HG02973 (cell line): ENCODE measurements at regions not wholly inside any gene's neighbourhood (a gene's known extent, or its start where the extent isn't known, plus 50 kb on each side); places are given as distances from the start of the nearest gene placed in this dataset.

Source experiments
- ATAC-seq: cut with Tn5 transposase; IDR thresholded peaks from one replicate; pipeline ENCODE4 v1.9.1; 2021; ENCODE audit warnings: moderate library complexity; ENCODE audit not compliant: unreplicated experiment

DNA sequence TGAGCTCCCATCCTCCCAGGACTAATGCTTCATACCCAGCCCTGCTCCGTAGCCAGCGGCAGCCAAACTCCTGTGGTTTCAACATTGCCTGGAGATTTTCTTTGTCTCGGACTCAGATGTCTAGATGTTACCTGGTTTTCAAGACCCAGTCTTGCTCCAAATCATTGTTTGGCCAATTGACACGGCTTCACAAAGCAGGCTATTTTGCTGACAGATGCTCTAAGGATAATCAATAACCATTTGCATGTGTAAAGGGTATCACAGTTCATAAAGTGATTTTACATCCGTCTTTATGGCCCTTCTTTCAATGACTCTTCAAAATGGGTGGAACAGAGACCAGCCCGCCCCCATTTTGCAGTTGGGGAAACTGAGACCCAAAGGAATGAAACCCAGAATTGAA, 153.4 kb downstream of the SALL1 start:
- no peak for ATAC-seq

DNA sequence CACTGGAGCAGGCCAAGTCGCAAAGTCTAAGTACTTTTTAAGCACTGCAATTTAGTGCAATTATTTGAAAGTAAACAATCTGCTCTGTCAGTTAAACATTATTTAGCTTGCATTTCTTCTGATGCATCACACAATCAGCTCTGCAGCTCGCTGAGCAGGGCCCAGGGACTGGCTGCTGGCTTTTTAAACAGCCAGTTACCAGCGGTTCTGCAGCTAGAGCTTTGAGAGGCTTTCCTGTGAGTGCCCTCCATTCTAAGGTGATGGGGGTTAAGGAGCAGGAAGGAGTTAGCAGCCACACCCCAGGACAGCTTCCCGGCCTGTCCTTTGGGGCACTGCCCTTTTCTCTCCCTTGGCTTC, 154.3 kb downstream of the SALL1 start:
- no peak for ATAC-seq

DNA sequence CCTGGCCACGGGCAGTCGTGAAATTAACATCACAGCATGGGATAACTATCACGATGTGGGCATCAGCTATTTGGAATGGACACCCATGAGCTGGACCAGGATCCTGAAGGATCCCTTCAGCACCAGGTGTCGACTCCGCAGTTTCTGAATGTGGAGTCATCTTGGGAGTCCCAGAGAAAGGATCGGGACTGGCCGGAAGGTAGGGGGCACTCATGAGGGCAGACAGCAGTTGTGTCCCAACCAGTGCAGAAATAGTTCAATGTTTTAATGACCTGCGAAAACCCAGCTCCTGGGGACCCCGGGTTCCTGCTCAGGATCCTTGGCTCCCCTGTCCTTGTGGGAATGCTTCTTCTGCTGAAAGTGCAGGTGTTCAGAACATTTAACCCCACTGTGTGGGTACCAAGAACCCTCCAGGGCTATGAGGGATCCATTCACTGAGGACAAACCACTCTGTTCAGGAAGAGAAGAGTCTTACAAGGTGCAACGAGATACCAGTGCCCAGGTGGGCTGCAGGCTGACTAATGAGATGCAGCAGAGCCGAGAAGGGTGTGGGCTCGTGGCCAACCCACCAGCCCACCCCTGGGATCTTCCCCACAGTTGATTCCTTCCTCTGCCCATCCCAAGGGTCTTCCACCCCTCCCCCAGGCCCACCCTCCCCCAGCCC, 154.8 kb downstream of the SALL1 start:
- ATAC-seq = no peak

DNA sequence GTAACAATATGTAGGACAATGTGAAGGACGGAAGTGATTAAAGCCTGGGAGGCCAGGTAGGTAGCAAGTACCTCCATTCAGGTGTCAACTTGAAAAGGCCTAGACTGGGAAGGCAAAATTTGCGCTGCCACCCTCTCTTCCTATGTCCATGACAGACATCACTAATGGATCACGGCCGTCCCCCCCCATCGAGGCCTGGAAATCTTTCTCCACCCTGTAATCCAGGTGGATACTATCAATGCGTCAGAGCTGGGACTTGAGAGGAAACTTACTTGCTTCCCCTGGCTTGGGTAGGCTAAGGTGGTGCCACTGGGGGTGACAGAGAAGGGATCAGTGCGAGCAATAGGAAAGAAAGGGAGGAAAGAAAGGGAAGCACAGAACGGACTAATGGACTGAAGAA, 156.1 kb downstream of the SALL1 start:
- no peak for ATAC-seq

DNA sequence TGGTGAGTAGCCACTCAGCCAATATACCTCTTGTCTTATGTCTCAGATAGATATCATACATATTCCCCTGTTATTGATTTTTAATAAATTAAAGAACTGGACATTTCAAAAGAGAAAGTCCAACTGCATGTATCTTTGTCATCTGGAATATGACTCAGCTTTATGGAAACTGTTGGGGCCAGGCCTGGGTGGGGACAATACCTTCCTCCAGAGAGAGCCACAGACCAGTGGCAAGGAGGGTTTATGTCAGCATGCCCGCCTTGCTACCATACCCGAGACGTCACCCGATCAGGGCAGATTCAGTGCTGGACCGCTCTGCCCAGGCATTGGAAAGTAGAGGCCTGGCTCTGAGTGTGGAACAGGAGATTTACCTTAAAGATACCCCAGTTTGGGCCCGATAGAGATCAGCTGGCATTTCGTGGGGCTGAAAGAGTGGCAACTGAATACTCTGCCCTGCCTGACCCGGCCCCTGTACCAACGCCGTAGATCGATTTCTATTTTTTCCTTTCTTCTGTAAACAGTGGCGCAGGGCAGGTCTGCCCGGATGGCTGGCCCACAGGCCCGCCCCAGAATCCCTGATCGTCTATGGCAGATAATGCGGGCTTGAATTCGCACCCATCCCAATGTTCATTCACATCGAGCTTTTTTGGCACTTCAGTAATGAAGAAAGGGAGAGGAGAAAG, 158.6 kb downstream of the SALL1 start:
- ATAC-seq = no peak

DNA sequence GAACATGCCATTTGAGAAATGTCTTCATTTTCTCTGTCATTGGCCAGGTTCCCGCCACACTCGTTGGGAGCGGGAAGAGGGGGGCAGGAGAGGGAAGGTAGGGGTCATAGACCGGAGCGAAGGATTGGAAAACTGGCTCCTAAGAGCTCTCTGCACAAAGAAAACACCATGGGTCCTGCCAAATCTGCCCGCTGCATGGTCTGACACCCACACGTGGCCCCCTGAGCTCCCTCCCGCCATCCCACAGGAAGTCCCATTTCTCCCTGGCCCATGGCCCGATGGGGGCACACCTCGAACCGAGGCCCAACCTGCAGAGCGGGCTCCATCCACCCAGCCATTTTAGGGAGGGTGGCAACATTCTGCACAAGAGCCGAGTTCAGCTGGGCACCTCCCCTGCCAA, 159.6 kb downstream of the SALL1 start:
- no peak for ATAC-seq

DNA sequence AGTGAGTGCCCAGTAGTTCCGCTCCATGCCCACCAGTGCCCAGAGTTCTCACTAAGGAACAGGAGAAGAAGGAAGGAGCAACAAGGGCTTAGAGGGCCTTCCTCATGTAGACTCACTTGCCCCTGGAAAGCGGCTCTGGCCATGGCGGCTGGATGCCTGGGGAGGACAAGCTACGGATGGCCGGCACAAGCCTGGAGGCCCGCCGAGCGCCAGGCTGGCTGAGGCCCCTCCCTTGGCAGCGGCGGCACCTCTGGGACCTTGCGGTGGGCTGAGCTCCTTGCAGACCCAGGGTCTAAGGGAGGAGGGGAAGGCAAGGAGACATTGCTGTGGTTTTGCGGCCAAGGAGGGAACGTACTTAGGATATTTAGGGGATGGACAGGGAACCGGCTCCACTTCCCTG, 160.1 kb downstream of the SALL1 start:
- ATAC-seq = no peak

DNA sequence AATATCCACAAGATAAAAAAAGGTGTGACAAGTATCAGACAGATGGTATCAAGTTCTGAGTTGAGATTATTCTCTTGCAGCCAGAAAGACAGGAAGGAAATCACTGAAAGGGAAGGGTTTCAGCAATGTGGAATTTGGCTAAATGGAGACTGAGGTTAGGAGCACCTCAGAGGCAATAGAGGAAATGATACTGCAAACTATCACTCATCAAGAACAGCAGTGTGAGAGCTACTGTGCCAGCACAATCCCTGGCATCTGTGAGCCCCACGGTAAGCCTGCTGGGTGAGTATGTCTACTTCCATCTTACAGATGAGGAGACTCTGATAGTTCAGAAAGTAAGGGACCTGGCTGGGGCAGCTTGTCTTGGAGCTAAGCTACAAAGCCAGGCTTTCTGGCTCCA, 162.0 kb downstream of the SALL1 start:
- no peak for ATAC-seq

DNA sequence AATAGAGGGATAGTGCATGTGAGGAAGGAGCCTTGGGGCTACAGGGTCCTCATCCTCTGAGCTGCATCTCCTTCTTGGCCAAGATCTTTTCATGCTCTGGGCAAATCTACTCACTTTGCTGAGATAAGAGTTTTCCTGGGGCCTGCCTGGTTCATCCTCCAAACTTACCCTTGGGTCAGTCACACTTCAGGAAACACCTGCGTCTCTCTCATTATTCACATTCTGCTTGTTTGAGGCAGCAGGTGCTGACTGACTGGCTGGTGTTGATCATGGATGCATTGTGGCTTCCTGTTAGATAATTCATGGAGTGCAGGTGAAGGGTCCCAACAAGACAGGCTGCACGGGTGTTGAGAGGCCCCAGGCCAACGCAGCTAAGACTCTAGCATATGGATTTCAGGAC, 162.6 kb downstream of the SALL1 start:
- no peak for ATAC-seq

DNA sequence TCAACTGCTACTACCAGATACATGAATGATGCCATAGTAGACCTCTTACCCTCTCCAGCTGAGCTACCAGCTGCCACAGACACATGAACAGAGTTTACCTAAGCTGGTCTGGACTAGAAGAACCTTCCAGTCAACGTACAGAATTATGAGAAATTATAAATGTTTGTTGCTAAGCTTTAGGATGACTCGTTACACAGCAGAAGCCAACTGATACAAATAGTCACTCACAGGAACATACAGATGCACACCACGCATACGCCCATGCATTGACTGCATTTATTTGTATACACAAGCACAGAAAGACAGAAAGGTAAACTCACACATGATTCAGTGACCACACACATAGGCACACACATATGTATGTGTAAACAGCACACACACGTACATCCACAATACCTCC, 164.6 kb downstream of the SALL1 start:
- no peak for ATAC-seq

DNA sequence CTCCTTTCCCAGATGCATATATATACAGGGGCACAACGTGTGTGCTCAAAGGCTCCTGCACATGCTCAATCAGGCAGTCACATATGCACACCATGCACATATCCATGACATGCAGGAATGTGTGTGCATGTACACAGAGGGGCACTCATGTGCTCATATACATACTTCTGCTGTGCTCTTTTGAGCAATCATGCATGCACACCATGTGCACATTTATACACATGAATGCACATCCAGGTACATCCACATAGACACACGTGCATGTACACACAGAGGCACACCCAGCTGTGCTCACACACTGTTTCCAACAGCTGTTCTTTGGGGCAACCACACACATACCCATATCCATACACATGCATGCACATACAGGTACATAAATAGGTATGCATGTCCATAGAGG, 165.3 kb downstream of the SALL1 start:
- no peak for ATAC-seq

DNA sequence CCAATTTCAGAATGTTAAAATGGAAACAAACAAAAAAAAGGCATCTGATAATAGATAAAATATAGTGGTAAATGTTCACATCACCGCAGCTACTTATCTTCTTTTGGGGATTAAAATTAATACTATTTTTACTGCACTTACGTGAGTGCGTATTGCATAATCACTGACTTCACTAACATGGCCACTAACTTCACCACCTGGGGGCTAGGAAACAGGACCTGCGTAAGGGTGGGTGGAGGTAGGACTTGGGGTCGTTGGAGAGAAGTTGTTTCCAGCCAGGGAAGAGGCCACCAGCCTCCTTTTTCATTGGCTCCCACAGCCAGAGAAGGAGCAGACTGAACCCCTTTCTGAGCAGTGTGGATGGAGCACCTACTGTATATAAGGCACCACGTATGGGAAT, 166.4 kb downstream of the SALL1 start:
- ATAC-seq = no peak

DNA sequence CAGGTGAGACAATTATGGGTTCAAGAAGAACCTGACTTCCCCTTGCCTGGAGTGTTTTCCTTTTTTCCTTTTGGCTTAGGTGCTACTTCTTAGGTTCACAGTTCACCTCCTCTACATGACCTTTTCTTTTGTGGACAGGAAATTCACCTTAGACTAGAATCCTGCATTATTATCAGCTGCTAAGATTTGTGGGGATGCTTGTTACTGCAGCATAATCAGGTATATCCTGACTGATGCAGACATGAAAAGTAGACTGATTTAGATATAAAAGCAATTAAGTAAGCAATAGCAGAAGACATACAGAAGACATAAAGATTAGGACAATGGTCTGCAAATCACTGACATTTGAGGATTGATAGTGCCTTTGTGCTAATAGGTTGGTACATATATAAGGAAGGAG, 168.3 kb downstream of the SALL1 start:
- ATAC-seq = no peak

DNA sequence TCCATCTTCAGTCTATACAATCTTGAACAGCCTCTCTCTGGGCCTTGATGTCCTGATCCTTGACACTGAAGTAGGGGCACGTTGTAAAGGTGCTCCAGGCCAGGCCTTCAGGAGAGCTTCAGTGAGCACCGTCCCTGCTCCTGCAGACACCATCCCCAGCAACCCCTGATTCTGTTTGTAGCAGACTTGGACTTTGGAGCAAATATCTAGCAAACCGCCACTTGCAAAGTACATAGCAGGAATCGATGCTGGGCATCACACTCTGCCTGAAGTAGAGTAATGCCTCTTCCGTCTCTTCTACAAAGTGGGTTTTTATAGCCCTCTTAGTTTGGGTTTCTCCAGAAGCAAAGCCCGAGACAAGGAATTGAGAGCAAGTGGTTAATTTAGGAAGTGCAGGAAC, 169.1 kb downstream of the SALL1 start:
- no peak for ATAC-seq

DNA sequence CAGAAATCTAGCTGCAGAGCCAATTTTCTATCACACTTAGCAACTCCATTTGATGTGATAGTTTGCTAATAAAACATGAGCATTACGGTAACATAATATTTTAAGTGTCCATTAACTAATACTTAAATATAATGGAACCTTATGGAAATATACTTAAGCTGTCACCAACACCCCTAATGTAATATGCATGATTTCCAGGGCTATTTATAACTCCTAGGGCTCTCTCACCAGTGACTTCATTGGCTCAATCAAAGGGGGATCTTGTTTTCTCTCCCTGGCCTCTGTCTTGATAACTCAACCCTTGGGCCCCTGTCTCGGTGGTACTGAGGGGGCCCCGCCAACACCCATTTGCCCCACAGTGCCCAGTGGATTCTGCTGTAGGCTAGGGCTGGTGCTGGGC, 170.4 kb downstream of the SALL1 start:
- no peak for ATAC-seq

DNA sequence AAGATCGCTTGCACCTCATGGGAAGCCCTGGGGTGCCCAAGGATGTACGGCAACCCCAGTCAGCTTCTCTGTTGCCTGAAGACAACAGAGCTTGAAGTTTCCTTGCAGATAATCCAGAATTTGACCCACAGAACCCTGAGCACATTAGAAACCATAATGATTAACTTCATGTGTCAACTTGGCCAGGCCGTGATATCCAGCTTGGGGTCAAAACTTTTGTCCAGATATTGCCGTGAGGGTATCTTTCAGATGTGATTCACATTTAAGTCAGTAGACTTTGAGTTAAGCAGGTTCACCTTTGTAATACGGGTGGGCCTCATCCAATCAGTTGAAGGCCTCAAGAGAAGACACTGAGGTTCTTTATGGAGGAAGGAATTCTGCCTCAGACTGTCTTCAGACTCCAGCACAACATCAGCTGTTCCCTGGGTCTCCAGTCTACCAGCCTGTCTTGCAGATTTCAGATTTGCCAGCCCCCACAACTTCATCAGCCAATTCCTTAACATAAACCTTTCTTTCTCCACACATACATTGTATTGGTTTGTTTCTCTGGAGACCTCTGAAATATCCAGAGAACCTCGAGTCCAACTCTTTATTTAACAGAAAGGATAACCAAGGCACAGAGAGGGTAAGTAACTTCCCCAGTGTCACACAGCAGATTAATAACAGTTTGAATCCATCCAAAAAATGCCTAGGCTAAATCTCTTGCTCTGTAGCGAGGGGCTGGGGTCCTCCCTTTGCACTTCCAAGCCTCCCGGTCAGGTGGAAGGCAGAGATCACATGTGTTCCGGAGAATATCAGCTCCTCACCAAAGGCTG, 171.1 kb downstream of the SALL1 start:
- no peak for ATAC-seq

DNA sequence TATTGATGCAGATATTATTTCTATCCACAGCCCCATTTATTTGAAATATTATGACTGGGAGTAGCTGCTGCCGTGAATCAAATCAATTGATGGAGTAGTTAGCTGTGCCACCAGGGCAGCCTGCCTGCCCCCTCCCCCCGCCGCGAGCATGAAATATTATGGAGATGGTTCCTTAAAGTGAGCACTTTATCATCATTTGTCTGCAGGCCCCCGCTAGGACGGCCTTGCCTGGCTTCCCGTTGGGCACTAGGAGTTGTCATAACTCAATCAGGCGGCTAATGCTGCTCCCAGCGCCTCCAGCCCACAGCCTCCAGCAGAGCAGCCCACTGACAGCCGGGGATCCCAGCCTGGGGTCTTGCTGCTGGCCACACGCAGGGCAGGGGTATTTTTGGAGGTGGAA, 173.9 kb downstream of the SALL1 start:
- no peak for ATAC-seq

DNA sequence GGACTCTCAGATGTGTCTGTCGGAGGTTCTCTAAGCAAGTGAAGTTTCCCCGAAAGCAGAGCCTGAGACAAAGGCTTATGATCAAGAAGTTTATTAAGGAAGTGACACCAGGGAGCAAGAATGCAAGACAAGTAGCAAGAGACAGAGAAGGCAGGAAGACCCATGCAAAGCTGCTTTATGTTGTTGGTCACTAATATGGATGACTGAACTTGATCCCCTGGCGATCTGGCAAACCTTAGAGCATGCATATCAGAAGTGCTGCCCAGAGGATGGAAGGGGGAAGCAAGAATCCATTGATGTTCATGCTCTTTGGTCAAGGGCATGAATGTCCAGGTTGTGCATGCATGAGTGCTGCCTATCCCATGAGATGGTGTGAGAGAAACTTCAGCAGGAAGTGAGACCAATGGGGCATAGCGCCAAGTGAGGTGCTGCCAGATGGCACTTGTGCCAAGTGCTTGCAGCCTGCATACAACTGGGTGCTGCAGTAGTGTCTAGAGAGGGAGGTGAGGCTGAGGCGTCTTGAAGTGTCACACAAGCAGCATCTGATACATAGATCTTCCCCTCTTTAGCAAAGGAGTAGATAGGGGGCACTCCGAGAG, 176.5 kb downstream of the SALL1 start:
- no peak for ATAC-seq

DNA sequence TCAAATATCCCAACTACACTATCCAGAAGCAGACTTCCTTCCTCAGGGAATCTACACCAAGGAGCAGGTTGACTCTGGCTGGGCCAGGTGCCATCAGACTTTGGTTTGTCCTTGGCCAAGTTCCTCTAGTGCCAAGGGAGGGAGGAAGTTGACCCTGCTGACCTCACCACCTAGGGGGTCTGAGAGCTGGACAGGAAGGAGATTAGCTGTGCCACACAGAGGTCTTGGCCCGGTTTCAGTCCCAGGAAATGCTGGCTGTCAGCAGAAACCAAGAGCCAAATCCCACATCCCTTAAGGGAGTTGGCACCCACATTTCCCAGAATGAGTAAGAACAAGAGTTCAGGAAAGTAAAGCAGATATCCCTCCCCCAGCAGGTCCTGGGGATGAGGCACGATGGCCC, 178.2 kb downstream of the SALL1 start:
- no peak for ATAC-seq

DNA sequence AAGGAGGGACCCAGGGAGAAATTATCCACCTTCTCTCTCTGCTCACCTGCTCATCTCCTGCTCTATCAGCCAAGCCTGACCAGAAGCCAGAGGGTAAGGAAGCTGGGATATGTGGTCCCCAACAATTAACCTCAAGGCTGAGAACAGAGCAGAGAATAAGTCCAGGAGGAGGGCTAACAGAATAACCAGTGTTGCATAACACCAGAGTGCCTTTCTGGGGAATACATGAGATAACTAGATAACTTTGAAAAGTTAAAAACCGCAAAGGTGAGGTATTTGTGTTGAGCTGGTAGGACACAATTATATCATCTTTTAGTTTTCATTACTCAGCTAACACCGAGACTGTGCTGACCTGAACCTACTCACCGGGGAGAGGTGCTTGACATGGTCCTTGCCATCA, 180.8 kb downstream of the SALL1 start:
- no peak for ATAC-seq

DNA sequence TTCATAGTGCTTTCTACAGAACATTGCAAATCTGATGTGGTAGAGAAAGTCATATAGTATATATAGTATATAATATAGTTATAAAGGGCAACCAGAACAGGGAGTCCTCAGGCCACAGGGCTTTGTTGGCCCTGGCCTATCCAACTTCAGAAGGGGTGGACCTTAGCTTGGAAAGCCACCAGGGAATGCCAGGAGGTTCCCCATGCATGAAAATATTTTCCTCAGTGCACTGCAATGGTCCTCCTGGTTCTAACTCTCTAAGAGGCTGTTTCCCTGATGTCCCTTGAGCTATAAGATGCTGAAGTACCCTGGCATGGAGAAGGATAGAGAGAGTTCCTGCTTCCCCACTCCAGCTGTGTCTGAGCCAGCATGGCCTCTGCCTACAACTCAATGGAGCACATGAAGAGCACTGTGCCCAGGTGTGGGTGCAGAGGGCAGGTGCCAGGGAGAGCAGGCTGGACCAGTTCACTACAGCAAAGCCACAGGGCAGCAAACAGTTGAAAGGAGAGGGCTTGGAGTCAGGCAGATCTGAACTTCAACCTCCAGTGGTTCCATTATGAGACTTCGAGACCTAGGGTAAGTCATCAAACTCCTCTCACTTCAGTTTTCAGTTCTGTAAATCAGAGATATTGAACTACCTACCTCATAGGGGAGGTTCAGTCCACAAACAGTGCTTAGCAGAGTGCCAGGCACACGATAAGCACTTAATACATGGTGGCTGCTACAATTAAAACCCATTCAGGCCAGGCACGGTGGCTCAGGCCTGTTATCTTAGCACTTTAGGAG, 183.1 kb downstream of the SALL1 start:
- ATAC-seq = peak; percentile 82
